ENCODE measurements at regions not wholly inside any gene's neighbourhood (a gene's known extent, or its start where the extent isn't known, plus 50 kb on each side); places are given as distances from the start of the nearest gene placed in this dataset.
"Not testable (repeated sequence)": the region's sequence is repeated elsewhere in the genome, so short reads cannot be mapped to it uniquely, and the experiment has no call there.

- DNase-seq = no peak
Observed at GRCh38 chr20:53872081-53872541, 198.3 kb downstream of the BCAS1 start.

GRCh38 chr20:53871541-53871940, 198.9 kb downstream of the BCAS1 start:
- DNase-seq = no peak

DNA sequence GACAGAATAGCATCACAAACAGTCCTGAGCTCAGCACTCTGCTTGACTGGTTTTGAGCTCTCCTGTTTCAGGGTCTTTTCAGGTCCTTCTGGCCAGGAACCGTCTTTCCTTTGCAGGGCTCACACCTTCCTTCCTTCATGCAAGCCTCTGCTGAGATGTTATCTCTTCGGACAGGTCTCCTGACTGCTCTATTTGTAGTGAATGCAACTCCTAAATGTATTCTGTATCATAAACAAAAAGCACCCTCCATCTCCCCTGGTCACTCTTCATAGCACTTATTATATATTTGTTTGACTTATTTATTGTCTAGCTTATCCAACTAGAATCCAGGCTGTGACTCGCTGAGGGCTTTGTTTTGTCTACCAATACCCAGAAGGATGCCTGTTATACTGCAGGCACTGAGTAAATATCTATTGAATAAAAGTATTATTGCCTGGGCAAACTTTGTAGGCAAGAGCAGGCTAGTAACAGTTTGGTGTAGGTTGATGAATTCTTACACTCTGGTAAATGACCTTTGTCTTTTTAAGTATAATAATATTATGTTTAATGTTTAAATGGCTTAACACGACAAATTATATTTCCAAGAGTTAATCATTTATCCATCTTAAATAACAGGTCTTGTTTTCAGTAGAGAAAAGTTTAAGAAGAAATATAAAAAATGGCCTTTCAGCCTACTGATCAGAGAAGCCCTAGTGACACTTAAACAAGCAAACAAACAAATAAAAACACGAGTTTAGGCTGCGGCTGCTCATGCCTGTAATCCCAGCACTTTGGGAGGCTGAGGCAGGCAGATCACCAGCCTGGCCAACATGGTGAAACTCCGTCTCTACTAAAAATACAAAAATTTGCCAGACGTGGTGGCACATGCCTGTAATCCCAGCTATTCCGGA, 199.7 kb downstream of the BCAS1 start:
- DNase-seq = no peak

DNA sequence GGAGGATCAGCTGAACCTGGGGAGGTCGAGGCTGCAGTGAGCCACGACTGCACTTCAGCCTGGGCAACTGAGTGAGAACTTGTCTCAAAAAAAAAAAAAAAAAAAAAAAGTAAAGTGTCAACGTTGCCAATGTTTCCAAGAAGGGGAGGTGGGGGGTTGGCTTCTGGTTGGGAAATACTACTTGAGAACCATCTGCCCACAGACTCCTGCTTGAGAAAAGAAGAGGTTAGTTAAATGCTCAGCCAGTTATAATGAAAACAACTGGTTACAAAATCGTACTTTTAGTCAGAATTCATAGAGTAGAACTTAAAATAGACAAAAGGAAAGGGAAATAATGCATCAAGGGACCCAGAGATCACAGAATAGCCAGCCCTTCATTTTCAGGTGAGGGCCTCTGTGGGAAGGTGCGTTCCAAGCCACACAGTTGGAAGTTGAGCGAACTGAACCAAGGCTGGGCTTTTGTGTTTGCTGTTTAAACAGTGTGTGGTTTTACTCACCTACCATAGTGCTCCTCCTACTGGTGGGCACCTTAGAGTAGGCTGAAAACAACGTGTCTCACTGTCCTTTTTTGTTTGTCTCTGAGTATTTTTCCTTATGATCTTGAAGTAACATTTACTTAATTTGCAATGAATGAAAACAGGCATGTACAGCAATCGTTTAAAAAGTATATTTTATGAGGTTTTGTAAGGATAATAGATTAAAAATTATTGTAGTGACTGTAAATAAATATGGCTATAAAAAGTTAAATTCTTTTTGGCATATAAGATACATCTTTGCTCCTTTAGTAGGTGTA, 200.7 kb downstream of the BCAS1 start:
- DNase-seq = peak; percentile 75 to 84

GRCh38 chr20:53867741-53868351, 202.5 kb downstream of the BCAS1 start:
- DNase-seq = no peak

DNA sequence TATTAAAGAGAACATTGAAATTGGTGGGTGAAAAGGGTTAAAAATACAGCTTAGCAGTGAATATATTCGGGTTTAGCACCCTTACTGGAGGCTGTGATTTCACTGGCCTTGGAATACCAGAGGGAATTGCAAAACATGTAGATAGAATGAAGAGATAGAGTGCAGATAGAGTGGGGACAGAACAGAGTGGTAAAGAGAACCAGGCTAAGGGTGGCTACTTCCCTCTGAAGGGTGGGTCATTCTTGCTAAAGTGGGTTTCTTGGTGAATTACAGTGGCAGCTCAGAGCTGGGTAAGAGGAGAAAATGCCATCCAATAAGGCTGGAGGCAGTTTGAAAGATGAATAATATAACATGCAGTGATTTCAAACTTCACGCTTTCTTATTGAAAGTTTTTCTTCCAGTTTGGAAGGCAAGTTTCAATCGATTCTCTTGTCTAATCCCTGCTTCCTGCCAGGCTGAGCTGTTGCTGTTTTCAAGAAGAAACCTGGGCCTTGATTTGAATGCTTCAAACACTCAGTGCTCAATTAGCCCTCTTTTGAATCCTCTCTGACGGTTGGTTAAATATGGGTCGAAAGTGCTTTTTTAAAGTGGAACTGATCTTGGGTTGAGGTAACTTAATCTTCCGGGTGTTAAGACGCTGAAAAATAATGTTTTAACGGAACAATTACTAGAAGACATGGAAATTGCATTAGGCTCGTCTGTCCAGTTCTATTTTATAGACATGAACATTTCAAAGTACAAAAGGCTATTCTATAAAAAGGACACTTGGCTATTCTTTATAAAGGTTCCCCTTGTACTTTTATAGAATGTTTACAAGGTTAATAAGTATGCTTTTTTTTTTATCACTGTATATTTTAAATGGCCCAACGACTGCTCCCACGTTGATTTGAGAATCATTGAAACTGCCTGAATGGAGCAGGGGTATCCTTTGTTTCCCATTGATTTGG, 203.3 kb downstream of the BCAS1 start:
- DNase-seq = peak; percentile 11 to 53

GRCh38 chr20:53865901-53866793, 204.2 kb downstream of the BCAS1 start:
- DNase-seq = peak; percentile 20 to 24

DNA sequence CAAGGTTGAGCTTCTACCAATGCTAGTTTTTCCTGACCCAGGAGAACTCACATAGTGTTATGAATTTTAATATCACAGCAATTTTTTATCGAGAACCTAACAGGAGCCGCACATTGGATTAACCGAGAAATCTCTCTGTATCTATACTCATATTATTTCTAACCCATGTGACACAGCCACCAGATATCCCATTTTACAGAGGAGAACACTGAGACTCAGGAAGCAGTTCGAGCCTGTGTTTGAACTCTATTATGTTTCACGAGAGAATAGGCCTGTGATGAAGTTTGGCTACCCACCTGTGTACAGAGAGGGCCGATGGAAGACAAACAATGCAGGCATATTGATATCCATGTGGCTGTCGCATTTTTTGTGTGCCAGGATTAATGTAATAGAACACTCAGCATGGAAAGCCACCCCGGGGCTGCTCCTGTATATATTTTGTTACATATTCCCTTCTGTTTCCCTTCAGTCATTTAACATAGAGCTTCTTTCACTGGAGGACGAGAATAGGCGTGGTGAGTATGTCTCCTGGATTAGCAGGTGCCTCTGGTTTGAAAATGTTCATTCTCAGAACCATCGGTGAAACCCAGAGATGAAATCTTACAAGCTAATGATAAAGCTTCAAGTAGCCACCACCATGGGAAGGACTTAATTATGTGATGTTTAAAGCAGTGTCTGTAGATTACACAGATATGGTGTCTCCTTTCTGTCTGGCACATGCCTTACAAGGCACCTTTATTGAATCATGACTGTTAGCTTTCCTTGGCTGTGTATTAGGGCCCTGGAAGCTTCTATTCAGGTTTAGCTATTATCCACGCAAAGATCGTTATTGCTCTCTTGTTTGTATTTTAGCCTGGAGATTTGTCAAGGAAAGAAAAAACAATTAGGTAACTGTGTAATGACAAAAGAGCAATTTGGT, 205.4 kb downstream of the BCAS1 start:
- DNase-seq = not testable (repeated sequence)

DNA sequence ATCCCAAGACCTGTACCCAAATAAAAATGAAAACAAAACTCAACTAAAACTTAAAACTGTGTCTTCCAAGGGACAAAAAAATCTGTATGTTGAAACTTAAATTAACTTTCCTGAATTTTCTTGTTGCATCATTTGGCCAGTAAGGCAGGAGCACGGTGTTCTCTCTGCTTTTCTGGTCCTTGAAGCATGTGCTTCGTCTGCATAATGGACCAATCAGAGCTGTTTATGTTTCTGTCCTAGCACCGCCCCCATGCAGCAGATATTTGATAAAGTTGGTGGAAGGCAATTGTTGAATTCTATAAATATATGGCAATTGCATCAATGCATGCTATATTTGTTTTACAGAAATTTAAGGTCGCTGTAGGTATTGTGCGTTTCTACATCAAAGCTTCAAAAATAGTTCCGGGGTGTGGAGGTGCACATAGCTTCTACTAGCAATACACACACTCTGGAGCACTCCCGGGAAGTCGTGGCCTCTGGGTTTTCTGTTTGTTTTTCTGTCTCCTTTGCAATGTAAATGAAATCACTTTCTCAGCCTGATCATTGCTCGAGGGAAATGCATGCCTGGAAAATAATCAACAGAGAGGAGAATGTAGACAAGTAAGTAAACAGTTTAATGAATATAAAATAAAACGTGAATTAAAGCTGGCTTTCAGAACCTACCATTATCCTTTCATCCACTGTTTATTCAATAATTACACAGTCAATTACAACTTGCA, 206.3 kb downstream of the BCAS1 start:
- not testable (repeated sequence) for DNase-seq

- not testable (repeated sequence) for DNase-seq
Observed at GRCh38 chr20:53863535-53863922, 206.9 kb downstream of the BCAS1 start.

GRCh38 chr20:53863039-53863438, 207.4 kb downstream of the BCAS1 start:
- DNase-seq = not testable (repeated sequence)

GRCh38 chr20:53862490-53862889, 207.9 kb downstream of the BCAS1 start:
- DNase-seq = not testable (repeated sequence)

GRCh38 chr20:53862136-53862397, 208.3 kb downstream of the BCAS1 start:
- not testable (repeated sequence) for DNase-seq

DNA sequence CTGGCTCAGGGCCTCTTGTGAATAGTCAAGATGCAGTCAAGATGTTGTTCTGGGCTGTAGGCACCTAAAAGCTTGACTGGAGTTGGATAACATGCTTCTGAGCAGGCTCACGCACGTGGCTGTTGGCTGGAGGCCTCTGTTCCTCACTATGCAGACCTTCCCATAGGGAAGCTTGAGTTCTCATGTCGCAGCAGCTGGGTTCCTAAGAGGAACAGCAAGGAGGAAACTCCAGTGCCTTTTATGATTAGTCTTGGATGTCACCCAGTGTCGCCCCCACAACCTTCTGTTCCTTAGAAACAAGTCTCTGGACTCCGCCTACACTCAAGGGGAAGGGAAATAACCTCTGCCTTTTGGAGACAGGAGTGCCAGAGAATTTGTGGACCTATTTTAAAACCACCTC, 210.7 kb downstream of the BCAS1 start:
- no peak for DNase-seq

DNA sequence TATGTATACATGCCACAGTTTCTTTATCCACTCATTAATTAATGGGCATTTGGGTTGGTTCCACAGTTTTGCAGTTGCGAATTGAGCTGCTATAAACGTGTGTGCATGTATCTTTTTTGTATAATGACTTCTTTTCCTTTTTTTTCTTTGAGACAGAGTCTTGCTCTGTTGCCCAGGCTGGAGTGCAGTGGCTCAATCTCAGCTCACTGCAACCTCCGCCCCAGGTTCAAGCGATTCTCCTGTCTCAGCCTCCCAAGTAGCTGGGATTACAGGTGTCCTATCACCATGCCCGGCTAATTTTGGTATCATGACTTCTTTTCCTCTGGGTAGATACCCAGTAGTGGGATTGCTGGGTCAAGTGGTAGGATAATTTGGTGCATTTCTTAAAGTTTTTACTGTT, 211.4 kb downstream of the BCAS1 start:
- DNase-seq = not testable (repeated sequence)

- not testable (repeated sequence) for DNase-seq
Observed at GRCh38 chr20:53858516-53858915, 211.9 kb downstream of the BCAS1 start.

- peak; percentile 13 to 46 for DNase-seq
Observed at GRCh38 chr20:53857723-53858236, 212.6 kb downstream of the BCAS1 start.

GRCh38 chr20:53856300-53857295, 213.8 kb downstream of the BCAS1 start:
- DNase-seq = no peak

Measured in NCI-H187 (cell line).